ENCODE measurements at regions not wholly inside any gene's neighbourhood (a gene's known extent, or its start where the extent isn't known, plus 50 kb on each side); places are given as distances from the start of the nearest gene placed in this dataset.

DNA sequence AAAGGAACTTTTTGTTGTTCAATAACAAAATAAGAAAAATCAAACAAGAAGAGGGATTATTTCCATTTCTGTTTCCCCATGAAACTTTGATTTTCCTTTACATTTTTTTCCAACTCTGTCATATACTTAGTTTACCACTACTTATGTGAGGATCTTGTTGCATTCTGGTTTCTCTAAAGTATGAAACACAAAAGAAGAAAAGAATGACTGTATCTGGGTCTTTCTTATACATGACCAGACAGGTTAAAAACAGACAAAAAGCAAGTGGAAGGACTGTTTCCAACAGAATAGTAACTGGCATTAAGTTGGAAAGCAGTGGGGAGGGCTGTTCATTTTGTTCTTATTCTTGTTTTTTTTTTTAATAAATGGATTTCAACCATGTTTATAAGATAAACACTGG, 1207.8 kb upstream of the FAM98A start:
- TF ChIP-seq POLR2AphosphoS5 (IDR thresholded peaks at IDR 0.05; ENCODE audit: low read depth, low read length) (no peak), TAF1 (IDR thresholded peaks at IDR 0.05; ENCODE audit: low read depth, low read length) (no peak)
- TF ChIP-seq, protein P1, sequence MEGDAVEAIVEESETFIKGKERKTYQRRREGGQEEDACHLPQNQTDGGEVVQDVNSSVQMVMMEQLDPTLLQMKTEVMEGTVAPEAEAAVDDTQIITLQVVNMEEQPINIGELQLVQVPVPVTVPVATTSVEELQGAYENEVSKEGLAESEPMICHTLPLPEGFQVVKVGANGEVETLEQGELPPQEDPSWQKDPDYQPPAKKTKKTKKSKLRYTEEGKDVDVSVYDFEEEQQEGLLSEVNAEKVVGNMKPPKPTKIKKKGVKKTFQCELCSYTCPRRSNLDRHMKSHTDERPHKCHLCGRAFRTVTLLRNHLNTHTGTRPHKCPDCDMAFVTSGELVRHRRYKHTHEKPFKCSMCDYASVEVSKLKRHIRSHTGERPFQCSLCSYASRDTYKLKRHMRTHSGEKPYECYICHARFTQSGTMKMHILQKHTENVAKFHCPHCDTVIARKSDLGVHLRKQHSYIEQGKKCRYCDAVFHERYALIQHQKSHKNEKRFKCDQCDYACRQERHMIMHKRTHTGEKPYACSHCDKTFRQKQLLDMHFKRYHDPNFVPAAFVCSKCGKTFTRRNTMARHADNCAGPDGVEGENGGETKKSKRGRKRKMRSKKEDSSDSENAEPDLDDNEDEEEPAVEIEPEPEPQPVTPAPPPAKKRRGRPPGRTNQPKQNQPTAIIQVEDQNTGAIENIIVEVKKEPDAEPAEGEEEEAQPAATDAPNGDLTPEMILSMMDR (IDR thresholded peaks at IDR 0.05; ENCODE audit: control extremely low read depth in 1 of 3, insufficient read depth in 1 of 3, low read depth in 1 of 3, low read length in 3 of 3): no peak

Measured in H1 (cell line).